A549 (cell line): ENCODE measurements at regions not wholly inside any gene's neighbourhood (a gene's known extent, or its start where the extent isn't known, plus 50 kb on each side); places are given as distances from the start of the nearest gene placed in this dataset.

Experiments used
- ATAC-seq, 2 experiments: fragments of 200-7000 bp in 1 of 2; fragments of >200 bp in 1 of 2; cut with Nextera tagmentation in 1 of 2; cut with Tn5 transposase in 1 of 2; 3 replicates each; pipeline versions ENCODE4 v1.8.0 to v1.9.1; 2018 to 2020; ENCODE audit warnings: mild to moderate bottlenecking in 1 of 2, moderate library complexity in 1 of 2
- CTCF ChIA-PET: fragments of 300-600 bp; sonication (Branson Sonifier 250); formaldehyde crosslinking; extraction: SDS; loops from one replicate; lab custom pipeline; 2021; ENCODE audit warnings: antibody characterized with exemption, inconsistent platforms; lab: Yijun Ruan, JAX
- POLR2A ChIA-PET: fragments of 350-600 bp; formaldehyde crosslinking; extraction: SDS; loops from one replicate; lab custom pipeline; 2021; ENCODE audit warnings: antibody characterized with exemption, inconsistent platforms; lab: Yijun Ruan, JAX
- DNase-seq, 2 experiments: peaks; one replicate each; pipeline versions ENCODE4 v3.0.0 to v3.0.0-alpha.2; 2011 to 2016; ENCODE audit warnings: low read depth in 1 of 2, low spot score in 1 of 2
- FAIRE-seq: peaks from 2 replicates; lab custom pipeline; 2011; peaks lifted over from hg19 to GRCh38; lab: Jason Lieb, UNC
- H3K27ac ChIP-seq, 2 experiments: fragments of >200 bp; sonication (Bioruptor Twin); formaldehyde crosslinking; 3 replicates each; pipeline ENCODE4 v1.5.1; 2016 to 2017
- H3K4me1 ChIP-seq: fragments of >200 bp; sonication (Bioruptor Twin); formaldehyde crosslinking; 3 replicates; pipeline ENCODE4 v1.6.1; 2016
- H3K4me2 ChIP-seq: fragments of >200 bp; sonication (Bioruptor Twin); formaldehyde crosslinking; 3 replicates; pipeline ENCODE4 v1.6.1; 2016
- H3K4me3 ChIP-seq: fragments of >200 bp; sonication (Bioruptor Twin); formaldehyde crosslinking; 3 replicates; pipeline ENCODE4 v1.5.1; 2016
- H3K9me3 ChIP-seq: fragments of >200 bp; sonication (Bioruptor Twin); formaldehyde crosslinking; 3 replicates; pipeline ENCODE4 v1.6.1; 2016
- BHLHE40 ChIP-seq: IDR thresholded peaks from 2 replicates; pipeline ENCODE4 v1.6.1; 2012; ENCODE audit warnings: low read depth, low read length, inconsistent platforms
- CBX2 ChIP-seq: fragments of 200-600 bp; sonication (generic); IDR thresholded peaks from 2 replicates; pipeline ENCODE4 v1.6.1; 2016; ENCODE audit warnings: low read depth, mild to moderate bottlenecking, borderline replicate concordance
- CBX8 ChIP-seq: fragments of 200-600 bp; sonication (generic); IDR thresholded peaks from 2 replicates; pipeline ENCODE4 v1.6.1; 2016
- CEBPB ChIP-seq, 2 experiments: fragments of >200 bp in 1 of 2; sonication (Bioruptor Twin) in 1 of 2; formaldehyde crosslinking in 1 of 2; IDR thresholded peaks; 2 replicates each; pipeline ENCODE4 v1.6.1; 2012 to 2016
- CHD4 ChIP-seq: fragments of 200-600 bp; sonication (generic); IDR thresholded peaks from 2 replicates; pipeline ENCODE4 v1.6.1; 2016; ENCODE audit warnings: antibody characterized with exemption, mild to moderate bottlenecking, borderline replicate concordance
- EHMT2 ChIP-seq: fragments of 200-600 bp; sonication (generic); IDR thresholded peaks from 2 replicates; pipeline ENCODE4 v1.6.1; 2016; ENCODE audit warnings: antibody characterized with exemption, low read depth, mild to moderate bottlenecking, moderate library complexity
- EP300 ChIP-seq, 2 experiments: fragments of >200 bp; sonication (Bioruptor Twin); formaldehyde crosslinking; IDR thresholded peaks; 2 replicates in 1 of 2; 3 replicates in 1 of 2; pipeline ENCODE4 v1.6.1; 2016 to 2017
- FOSB ChIP-seq: fragments of 250-450 bp; sonication (Bioruptor Pico); IDR thresholded peaks from 2 replicates; pipeline ENCODE4 v1.5.0; 2020; ENCODE audit warnings: mild to moderate bottlenecking, moderate library complexity
- GATA3 ChIP-seq: IDR thresholded peaks from 2 replicates; pipeline ENCODE4 v1.6.1; 2012; ENCODE audit warnings: borderline replicate concordance
- HOXA7 ChIP-seq: fragments of 250-450 bp; sonication (Bioruptor Pico); IDR thresholded peaks from 2 replicates; pipeline ENCODE4 v1.5.0; 2020; ENCODE audit warnings: mild to moderate bottlenecking, moderate library complexity
- HOXB5 ChIP-seq: fragments of 250-450 bp; sonication (Bioruptor Pico); IDR thresholded peaks from 2 replicates; pipeline ENCODE4 v1.5.0; 2020; ENCODE audit warnings: mild to moderate bottlenecking, moderate library complexity
- KDM1A ChIP-seq: fragments of 200-600 bp; sonication (generic); IDR thresholded peaks from 2 replicates; pipeline ENCODE4 v1.6.1; 2016; ENCODE audit warnings: low read depth, mild to moderate bottlenecking
- KDM5A ChIP-seq: fragments of 200-600 bp; sonication (generic); IDR thresholded peaks from 2 replicates; pipeline ENCODE4 v1.6.1; 2016; ENCODE audit warnings: antibody characterized with exemption, mild to moderate bottlenecking
- MAFK ChIP-seq: fragments of 450-650 bp; IDR thresholded peaks from 2 replicates; pipeline ENCODE4 v1.6.1; 2014; ENCODE audit not compliant: partially characterized antibody
- NFE2L2 ChIP-seq: fragments of 150-350 bp; conservative IDR thresholded peaks from 2 replicates; pipeline ENCODE4 v1.6.1; 2014; ENCODE audit warnings: low read length
- NPAS2 ChIP-seq: fragments of 250-450 bp; sonication (Bioruptor Pico); IDR thresholded peaks from 2 replicates; pipeline ENCODE4 v1.8.0; 2022; ENCODE audit warnings: mild to moderate bottlenecking, moderate library complexity, borderline replicate concordance
- RAD21 ChIP-seq, 2 experiments: fragments of >200 bp in 1 of 2; sonication (Bioruptor Twin) in 1 of 2; formaldehyde crosslinking in 1 of 2; IDR thresholded peaks in 1 of 2; conservative IDR thresholded peaks in 1 of 2; 2 replicates in 1 of 2; 3 replicates in 1 of 2; pipeline ENCODE4 v1.6.1; 2012 to 2018; ENCODE audit warnings: inconsistent platforms in 1 of 2
- RARB ChIP-seq: fragments of 250-450 bp; sonication (Bioruptor Pico); IDR thresholded peaks from 2 replicates; pipeline ENCODE4 v1.8.0; 2021; ENCODE audit warnings: mild to moderate bottlenecking, moderate library complexity
- RFX5 ChIP-seq: fragments of 450-650 bp; IDR thresholded peaks from 2 replicates; pipeline ENCODE4 v1.7.1; 2014; ENCODE audit warnings: antibody characterized with exemption, mild to moderate bottlenecking, moderate library complexity
- SREBF2 ChIP-seq: fragments of 450-650 bp; IDR thresholded peaks from 2 replicates; pipeline ENCODE4 v1.6.1; 2014; ENCODE audit warnings: mild to moderate bottlenecking, moderate library complexity
- TP53 ChIP-seq: fragments of 250-450 bp; sonication (Bioruptor Pico); IDR thresholded peaks from 2 replicates; pipeline ENCODE4 v1.5.0; 2021; ENCODE audit warnings: mild to moderate bottlenecking, moderate library complexity
- ZC3H11A ChIP-seq: fragments of 450-650 bp; IDR thresholded peaks from 2 replicates; pipeline ENCODE4 v1.6.1; 2014; ENCODE audit warnings: antibody characterized with exemption, mild to moderate bottlenecking
- ZFP36 ChIP-seq: fragments of 450-650 bp; IDR thresholded peaks from 2 replicates; pipeline ENCODE4 v1.6.1; 2014; ENCODE audit warnings: borderline replicate concordance; ENCODE audit not compliant: partially characterized antibody
- WGBS: methylation state at CpG from one replicate; pipeline ENCODE4 v1.1.6; 2017; ENCODE audit errors: missing lambda C conversion rate; 5-methylcytosine and 5-hydroxymethylcytosine counted together
- TF ChIP-seq, protein P1 (sequence below): fragments of 450-650 bp; IDR thresholded peaks from 2 replicates; pipeline ENCODE4 v1.6.1; 2014; ENCODE audit warnings: antibody characterized with exemption
- TF ChIP-seq, protein P2 (sequence below): fragments of >200 bp; sonication (Bioruptor Twin); formaldehyde crosslinking; IDR thresholded peaks from 3 replicates; pipeline ENCODE4 v1.5.1; 2016
- TF ChIP-seq, protein P3 (sequence below): fragments of >200 bp; sonication (Bioruptor Twin); formaldehyde crosslinking; IDR thresholded peaks from 2 replicates; pipeline ENCODE4 v1.6.1; 2016
- TF ChIP-seq, protein P4 (sequence below): fragments of 150-350 bp; IDR thresholded peaks from 2 replicates; pipeline ENCODE4 v1.6.1; 2014; ENCODE audit warnings: low read depth, mild to moderate bottlenecking, low read length

DNA sequence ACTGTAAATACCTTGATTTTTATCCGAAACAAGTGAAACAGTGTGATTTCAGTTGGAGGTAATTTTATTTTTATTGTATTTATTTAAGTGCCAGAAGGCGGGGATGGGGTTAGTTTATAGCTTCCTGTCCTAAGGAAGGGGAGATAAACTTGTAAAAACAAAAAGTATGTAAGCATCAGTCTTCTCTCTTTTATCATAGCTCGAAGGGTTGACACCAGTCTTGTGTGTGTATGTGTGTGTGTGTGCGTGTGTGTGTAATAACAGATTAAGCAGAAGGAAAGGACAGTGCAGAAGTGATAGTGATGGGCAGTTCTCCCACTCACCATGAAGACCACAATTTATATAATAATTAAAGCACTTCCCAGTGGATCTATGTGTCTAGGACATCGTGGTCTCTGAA is 793.3 kb downstream of the PLCL1 start:
- H3K4me1 ChIP-seq: no peaks in the 10 kb centered on the region
- TF ChIP-seq CHD4 (no peak), CBX2 (no peak), KDM5A (no peak), ZFP36 (no peak), EHMT2 (no peak), HOXA7 (no peak), NFE2L2 (no peak), RFX5 (no peak)
- TF ChIP-seq, protein P1, sequence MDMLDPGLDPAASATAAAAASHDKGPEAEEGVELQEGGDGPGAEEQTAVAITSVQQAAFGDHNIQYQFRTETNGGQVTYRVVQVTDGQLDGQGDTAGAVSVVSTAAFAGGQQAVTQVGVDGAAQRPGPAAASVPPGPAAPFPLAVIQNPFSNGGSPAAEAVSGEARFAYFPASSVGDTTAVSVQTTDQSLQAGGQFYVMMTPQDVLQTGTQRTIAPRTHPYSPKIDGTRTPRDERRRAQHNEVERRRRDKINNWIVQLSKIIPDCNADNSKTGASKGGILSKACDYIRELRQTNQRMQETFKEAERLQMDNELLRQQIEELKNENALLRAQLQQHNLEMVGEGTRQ: no peak
- TF ChIP-seq, protein P2, sequence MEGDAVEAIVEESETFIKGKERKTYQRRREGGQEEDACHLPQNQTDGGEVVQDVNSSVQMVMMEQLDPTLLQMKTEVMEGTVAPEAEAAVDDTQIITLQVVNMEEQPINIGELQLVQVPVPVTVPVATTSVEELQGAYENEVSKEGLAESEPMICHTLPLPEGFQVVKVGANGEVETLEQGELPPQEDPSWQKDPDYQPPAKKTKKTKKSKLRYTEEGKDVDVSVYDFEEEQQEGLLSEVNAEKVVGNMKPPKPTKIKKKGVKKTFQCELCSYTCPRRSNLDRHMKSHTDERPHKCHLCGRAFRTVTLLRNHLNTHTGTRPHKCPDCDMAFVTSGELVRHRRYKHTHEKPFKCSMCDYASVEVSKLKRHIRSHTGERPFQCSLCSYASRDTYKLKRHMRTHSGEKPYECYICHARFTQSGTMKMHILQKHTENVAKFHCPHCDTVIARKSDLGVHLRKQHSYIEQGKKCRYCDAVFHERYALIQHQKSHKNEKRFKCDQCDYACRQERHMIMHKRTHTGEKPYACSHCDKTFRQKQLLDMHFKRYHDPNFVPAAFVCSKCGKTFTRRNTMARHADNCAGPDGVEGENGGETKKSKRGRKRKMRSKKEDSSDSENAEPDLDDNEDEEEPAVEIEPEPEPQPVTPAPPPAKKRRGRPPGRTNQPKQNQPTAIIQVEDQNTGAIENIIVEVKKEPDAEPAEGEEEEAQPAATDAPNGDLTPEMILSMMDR: no peak
- TF ChIP-seq, protein P3, sequence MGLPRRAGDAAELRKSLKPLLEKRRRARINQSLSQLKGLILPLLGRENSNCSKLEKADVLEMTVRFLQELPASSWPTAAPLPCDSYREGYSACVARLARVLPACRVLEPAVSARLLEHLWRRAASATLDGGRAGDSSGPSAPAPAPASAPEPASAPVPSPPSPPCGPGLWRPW: no peak
- TF ChIP-seq, protein P4, sequence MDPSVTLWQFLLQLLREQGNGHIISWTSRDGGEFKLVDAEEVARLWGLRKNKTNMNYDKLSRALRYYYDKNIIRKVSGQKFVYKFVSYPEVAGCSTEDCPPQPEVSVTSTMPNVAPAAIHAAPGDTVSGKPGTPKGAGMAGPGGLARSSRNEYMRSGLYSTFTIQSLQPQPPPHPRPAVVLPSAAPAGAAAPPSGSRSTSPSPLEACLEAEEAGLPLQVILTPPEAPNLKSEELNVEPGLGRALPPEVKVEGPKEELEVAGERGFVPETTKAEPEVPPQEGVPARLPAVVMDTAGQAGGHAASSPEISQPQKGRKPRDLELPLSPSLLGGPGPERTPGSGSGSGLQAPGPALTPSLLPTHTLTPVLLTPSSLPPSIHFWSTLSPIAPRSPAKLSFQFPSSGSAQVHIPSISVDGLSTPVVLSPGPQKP: no peak
- POLR2A ChIA-PET: no interaction called here
- CTCF ChIA-PET: no interaction called here
- no peak overlapping the region for H3K4me2 ChIP-seq
- no peak overlapping the region for H3K27ac ChIP-seq
- FAIRE-seq: no peak
- 11% methylated on average over 5 of the region's 5 CpGs for WGBS
- H3K9me3 ChIP-seq: no peaks in the 10 kb centered on the region
- DNase-seq: no peak
- no peak overlapping the region for H3K4me3 ChIP-seq
- no peak for ATAC-seq

DNA sequence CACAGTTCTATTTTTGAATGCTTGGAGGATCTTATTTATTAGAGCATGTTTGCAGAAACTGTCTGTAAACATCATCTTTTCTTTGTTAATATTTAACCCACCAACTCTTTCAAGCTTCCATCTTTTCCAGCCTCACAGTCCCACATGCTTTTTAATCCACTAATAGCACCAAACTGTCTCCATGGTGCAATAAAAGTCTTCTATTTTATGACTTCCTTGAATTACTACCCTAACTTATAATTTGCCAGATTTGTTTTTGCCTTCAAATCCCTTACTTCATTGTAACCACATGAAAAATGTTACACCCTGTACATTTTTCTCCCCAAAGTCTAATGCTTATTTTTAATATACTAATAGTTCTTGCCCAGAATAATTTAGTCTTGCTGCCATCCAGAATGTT is 792.6 kb downstream of the PLCL1 start:
- H3K4me1 ChIP-seq: no peaks in the 10 kb centered on the region
- CTCF ChIA-PET: no interaction called here
- TF ChIP-seq SREBF2: no peak
- no peak for TF ChIP-seq ZC3H11A
- TF ChIP-seq TP53 (CRISPR knock-in tag): no peak
- no peak for TF ChIP-seq EP300 (IDR thresholded peaks at IDR 0.05)
- TF ChIP-seq GATA3: no peak
- TF ChIP-seq RFX5: no peak
- no peak overlapping the region for H3K27ac ChIP-seq
- DNase-seq: no peak
- H3K4me2 ChIP-seq: no peak overlapping the region
- FAIRE-seq: no peak
- POLR2A ChIA-PET: no interaction called here
- H3K9me3 ChIP-seq: no peaks in the 10 kb centered on the region
- no peak for ATAC-seq
- no peak overlapping the region for H3K4me3 ChIP-seq

DNA sequence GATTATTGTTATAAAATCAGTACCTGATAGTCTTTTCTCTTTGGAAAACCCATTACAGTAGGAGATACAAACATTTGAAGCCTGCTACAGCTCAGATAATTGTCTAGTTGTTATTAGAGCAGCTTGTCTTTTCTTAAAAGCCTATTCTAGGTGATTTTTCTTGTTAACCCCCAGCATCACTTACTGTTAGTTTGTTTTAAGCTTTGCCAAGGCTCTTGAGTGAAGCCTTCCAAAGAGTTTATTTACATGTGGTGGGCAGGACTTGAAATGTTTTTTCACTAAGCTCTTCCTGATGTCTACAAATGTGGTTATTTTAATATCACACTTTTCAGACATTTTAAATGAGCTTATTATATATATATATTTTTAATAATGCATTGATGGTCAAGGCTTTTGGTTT is 791.3 kb downstream of the PLCL1 start:
- Histone ChIP-seq H3K4me3 (no peak overlapping the region), H3K9me3 (no peaks in the 10 kb centered on the region), H3K27ac (no peak overlapping the region), H3K4me2 (no peak overlapping the region), H3K4me1 (no peaks in the 10 kb centered on the region)
- ATAC-seq (no peak), FAIRE-seq (no peak), DNase-seq (no peak)
- TF ChIP-seq EHMT2 (no peak), NPAS2 (CRISPR knock-in tag) (no peak), HOXB5 (CRISPR knock-in tag) (no peak), KDM5A (no peak), BHLHE40 (no peak), CBX8 (no peak), GATA3 (no peak), MAFK (no peak), FOSB (CRISPR knock-in tag) (no peak), RARB (CRISPR knock-in tag) (no peak), RAD21 (conservative IDR thresholded peaks at IDR 0.05 in 1 of 2, IDR thresholded peaks at IDR 0.05 in 1 of 2) (no peak), CEBPB (IDR thresholded peaks at IDR 0.05) (no peak), KDM1A (no peak)
- TF ChIP-seq, protein P3: no peak
- TF ChIP-seq, protein P4: no peak
- TF ChIP-seq, protein P1: no peak
- ChIA-PET POLR2A (no interaction called here), CTCF (interaction anchor here (1.4 kb wide), 1 partner anchor 19 kb away, joined by 3 read pairs; no protein-coding TSS in a partner anchor)
